AG04449 (cell line): ENCODE measurements at regions not wholly inside any gene's neighbourhood (a gene's known extent, or its start where the extent isn't known, plus 50 kb on each side); places are given as distances from the start of the nearest gene placed in this dataset.

Experiments used
- CTCF ChIA-PET: fragments of 350-600 bp; formaldehyde crosslinking; extraction: SDS; loops from one replicate; lab custom pipeline; 2021; ENCODE audit warnings: antibody characterized with exemption; lab: Yijun Ruan, JAX
- POLR2A ChIA-PET: fragments of 400-600, 350-600 bp; formaldehyde crosslinking; extraction: SDS; loops from one replicate; lab custom pipeline; 2020; ENCODE audit warnings: antibody characterized with exemption, inconsistent platforms; lab: Yijun Ruan, JAX
- DNase-seq: peaks from one replicate; pipeline ENCODE4 v3.0.0-alpha.2; 2010; ENCODE audit warnings: low read depth, low spot score
- H3K4me3 ChIP-seq: 2 replicates; pipeline ENCODE4 v1.5.1; 2011; ENCODE audit warnings: low read depth, mild to moderate bottlenecking, control low read depth, low read length
- TF ChIP-seq, protein P1 (sequence below): IDR thresholded peaks from one replicate; pipeline ENCODE4 v1.5.1; 2011; ENCODE audit warnings: mild to moderate bottlenecking, moderate library complexity, low read length, control low read depth, inconsistent platforms; ENCODE audit not compliant: insufficient read depth; ENCODE audit errors: missing control alignments

DNA sequence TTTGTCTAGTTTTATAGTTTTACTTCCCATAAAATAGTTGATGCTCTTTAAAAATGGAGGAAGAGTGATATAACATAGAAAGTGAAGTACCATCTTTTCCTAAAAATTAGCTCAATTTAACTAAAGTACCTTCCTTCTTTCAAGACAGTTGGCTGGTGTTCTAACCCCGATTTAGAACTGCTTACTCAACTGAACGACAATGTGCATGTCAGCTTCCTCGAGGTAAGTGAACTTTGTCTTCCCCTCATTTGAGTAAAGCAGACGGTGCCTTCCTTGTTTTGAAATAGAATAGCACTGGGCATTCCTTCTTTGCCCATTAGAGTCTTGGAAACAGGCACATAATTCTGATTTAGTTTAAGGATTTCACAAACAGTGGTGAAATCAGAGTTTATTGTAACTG is 1519.2 kb downstream of the EFNB2 start:
- POLR2A ChIA-PET = no interaction called here

DNA sequence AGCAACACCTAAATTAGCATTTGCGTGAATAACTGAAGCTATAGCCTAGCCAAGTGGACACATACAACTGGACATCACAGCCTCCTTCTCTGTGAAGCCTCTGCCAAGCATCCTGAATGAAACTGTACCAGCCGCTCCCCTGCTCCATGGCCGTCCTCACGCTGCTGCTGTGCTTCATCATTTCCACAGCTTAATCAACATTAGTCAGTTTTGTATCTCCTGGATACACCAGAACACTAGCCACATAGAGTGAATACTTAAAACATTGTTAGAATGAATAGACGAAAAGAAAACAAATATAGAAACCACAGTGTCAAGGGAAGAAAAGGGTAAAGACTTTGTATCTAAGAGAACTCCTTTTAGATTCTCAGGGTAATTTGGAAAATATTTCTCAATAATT is 1526.9 kb downstream of the EFNB2 start:
- peak; percentile 2 for DNase-seq
- H3K4me3 ChIP-seq = no peak overlapping the region
- CTCF ChIA-PET = no interaction called here
- TF ChIP-seq, protein P1, sequence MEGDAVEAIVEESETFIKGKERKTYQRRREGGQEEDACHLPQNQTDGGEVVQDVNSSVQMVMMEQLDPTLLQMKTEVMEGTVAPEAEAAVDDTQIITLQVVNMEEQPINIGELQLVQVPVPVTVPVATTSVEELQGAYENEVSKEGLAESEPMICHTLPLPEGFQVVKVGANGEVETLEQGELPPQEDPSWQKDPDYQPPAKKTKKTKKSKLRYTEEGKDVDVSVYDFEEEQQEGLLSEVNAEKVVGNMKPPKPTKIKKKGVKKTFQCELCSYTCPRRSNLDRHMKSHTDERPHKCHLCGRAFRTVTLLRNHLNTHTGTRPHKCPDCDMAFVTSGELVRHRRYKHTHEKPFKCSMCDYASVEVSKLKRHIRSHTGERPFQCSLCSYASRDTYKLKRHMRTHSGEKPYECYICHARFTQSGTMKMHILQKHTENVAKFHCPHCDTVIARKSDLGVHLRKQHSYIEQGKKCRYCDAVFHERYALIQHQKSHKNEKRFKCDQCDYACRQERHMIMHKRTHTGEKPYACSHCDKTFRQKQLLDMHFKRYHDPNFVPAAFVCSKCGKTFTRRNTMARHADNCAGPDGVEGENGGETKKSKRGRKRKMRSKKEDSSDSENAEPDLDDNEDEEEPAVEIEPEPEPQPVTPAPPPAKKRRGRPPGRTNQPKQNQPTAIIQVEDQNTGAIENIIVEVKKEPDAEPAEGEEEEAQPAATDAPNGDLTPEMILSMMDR = no peak
- POLR2A ChIA-PET = no interaction called here

More for the DNA sequence above, 1519.2 kb downstream of the EFNB2 start:
- CTCF ChIA-PET = no interaction called here
- H3K4me3 ChIP-seq = no peak overlapping the region
- no peak for DNase-seq
- TF ChIP-seq, protein P1 = no peak

- TF ChIP-seq, protein P1 = no peak
- ChIA-PET CTCF (no interaction called here), POLR2A (no interaction called here)
- DNase-seq = no peak
- no peak overlapping the region for H3K4me3 ChIP-seq
Observed at GRCh38 chr13:105007166-105007808, 1528.2 kb downstream of the EFNB2 start.

DNA sequence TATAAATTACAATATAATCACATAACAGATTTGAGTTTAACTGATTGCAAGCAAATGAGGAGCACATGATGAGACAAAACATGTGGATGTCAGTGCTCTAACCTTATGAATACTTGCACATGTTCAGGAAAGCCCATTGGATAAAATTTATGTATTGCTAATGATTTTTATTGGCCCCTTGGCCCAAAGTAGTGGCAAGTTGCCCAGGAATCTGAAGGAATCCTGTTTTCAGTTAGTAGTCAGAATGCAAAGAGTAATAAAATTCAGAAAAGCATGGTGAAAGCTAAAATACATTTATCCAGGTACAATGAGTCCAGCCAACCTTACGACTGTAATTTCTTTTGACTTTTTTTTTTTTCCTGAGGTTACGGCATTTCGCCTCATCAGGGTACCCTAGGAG is 1539.4 kb downstream of the EFNB2 start:
- CTCF ChIA-PET = no interaction called here
- TF ChIP-seq, protein P1 = no peak
- H3K4me3 ChIP-seq = no peak overlapping the region
- DNase-seq = no peak
- POLR2A ChIA-PET = no interaction called here

- TF ChIP-seq, protein P1 = no peak
- DNase-seq = no peak
- POLR2A ChIA-PET = no interaction called here
- CTCF ChIA-PET = interaction anchor here (1.4 kb wide), 1 partner anchor 9 kb away, joined by 3 read pairs; no protein-coding TSS in a partner anchor
- H3K4me3 ChIP-seq = no peak overlapping the region
Observed at GRCh38 chr13:104993708-104994107, 1541.8 kb downstream of the EFNB2 start.

- ChIA-PET POLR2A (no interaction called here), CTCF (no interaction called here)
- no peak for DNase-seq
- H3K4me3 ChIP-seq = no peak overlapping the region
- TF ChIP-seq, protein P1 = no peak
Observed at GRCh38 chr13:104987621-104988020, 1547.8 kb downstream of the EFNB2 start.
